Naive thymus-derived CD8-positive, alpha-beta T cell (primary cell): ENCODE measurements at regions not wholly inside any gene's neighbourhood (a gene's known extent, or its start where the extent isn't known, plus 50 kb on each side); places are given as distances from the start of the nearest gene placed in this dataset.

Source experiments
- ATAC-seq, 2 donors: fragments of 150-1000 bp; cut with Tn5 transposase in 1 of 2; sonication (Bioruptor Pico), chemical (Tn5 transposase) in 1 of 2; 1 replicate in 1 of 2; 2 replicates in 1 of 2; pipeline ENCODE4 v1.10.0; 2021; ENCODE audit warnings: mild to moderate bottlenecking in 2 of 2, moderate library complexity in 2 of 2
- POLR2A ChIA-PET: fragments of 350-600 bp; sonication (Branson Sonifier 250); formaldehyde crosslinking; loops from one replicate; lab custom pipeline; 2021; ENCODE audit warnings: antibody characterized with exemption; lab: Charles Lee
- DNase-seq, 10 donors: peaks; one replicate each; pipeline versions ENCODE4 v3.0.0 to v3.0.0-alpha.2; 2020 to 2022
- H3K27ac Mint-ChIP-seq, 10 donors: one replicate each; pipeline ENCODE4 v1.8.0; 2020 to 2022; ENCODE audit warnings: mild to moderate bottlenecking in 10 of 10, mixed read lengths in 10 of 10, moderate library complexity in 4 of 10, inconsistent platforms in 1 of 10
- H3K27me3 Mint-ChIP-seq, 5 donors: one replicate each; pipeline ENCODE4 v1.8.0; 2021 to 2022; ENCODE audit warnings: mixed read lengths in 5 of 5
- H3K36me3 Mint-ChIP-seq, 3 donors: one replicate each; pipeline ENCODE4 v1.8.0; 2020 to 2022; ENCODE audit warnings: mixed read lengths in 3 of 3, mild to moderate bottlenecking in 2 of 3, inconsistent platforms in 1 of 3
- H3K4me1 Mint-ChIP-seq, 4 donors: one replicate each; pipeline ENCODE4 v1.8.0; 2021 to 2022; ENCODE audit warnings: mixed read lengths in 4 of 4
- H3K4me3 Mint-ChIP-seq, 10 donors: one replicate each; pipeline ENCODE4 v1.8.0; 2020 to 2022; ENCODE audit warnings: mild to moderate bottlenecking in 10 of 10, mixed read lengths in 10 of 10, moderate library complexity in 6 of 10, inconsistent platforms in 1 of 10
- H3K9me3 Mint-ChIP-seq, 9 donors: one replicate each; pipeline ENCODE4 v1.8.0; 2020 to 2022; ENCODE audit warnings: mixed read lengths in 9 of 9, mild to moderate bottlenecking in 3 of 9, inconsistent platforms in 1 of 9, moderate library complexity in 1 of 9

GRCh38 chr3:23655749-23656148, 150.0 kb upstream of the UBE2E1 start:
- Mint-ChIP-seq H3K4me1 (peaks cover 3 to 36% (median 9%) of the 10 kb centered on the region in 4 donors), H3K27ac (no peak overlapping the region), H3K36me3 (peaks cover 0 to 11% (median 1%) of the 10 kb centered on the region in 3 donors), H3K4me3 (no peak overlapping the region), H3K27me3 (peaks cover 0 to 11% (median 4%) of the 10 kb centered on the region in 5 donors), H3K9me3 (peaks cover 0 to 13% (median 4%) of the 10 kb centered on the region in 9 donors)
- ATAC-seq (no peak), DNase-seq (no peak)
- POLR2A ChIA-PET, result no interaction called here

- POLR2A ChIA-PET, result no interaction called here
- Mint-ChIP-seq H3K27ac (no peak overlapping the region), H3K27me3 (peaks cover 0 to 11% (median 4%) of the 10 kb centered on the region in 5 donors), H3K9me3 (peaks cover 0 to 13% (median 4%) of the 10 kb centered on the region in 9 donors), H3K4me1 (peaks cover 3 to 34% (median 9%) of the 10 kb centered on the region in 4 donors), H3K4me3 (no peak overlapping the region), H3K36me3 (peaks cover 0 to 11% (median 1%) of the 10 kb centered on the region in 3 donors)
- no peak for DNase-seq
- no peak for ATAC-seq
Observed at GRCh38 chr3:23656199-23656598, 149.6 kb upstream of the UBE2E1 start.

- DNase-seq (no peak), ATAC-seq (no peak)
- Mint-ChIP-seq H3K27me3 (peaks cover 0 to 11% (median 4%) of the 10 kb centered on the region in 5 donors), H3K9me3 (peaks cover 0 to 13% (median 4%) of the 10 kb centered on the region in 9 donors), H3K36me3 (peaks cover 0 to 11% (median 1%) of the 10 kb centered on the region in 3 donors), H3K4me3 (no peak overlapping the region), H3K4me1 (peaks cover 3 to 40% (median 9%) of the 10 kb centered on the region in 4 donors), H3K27ac (no peak overlapping the region)
- POLR2A ChIA-PET, result no interaction called here
Observed at GRCh38 chr3:23656821-23657220, 148.9 kb upstream of the UBE2E1 start.

GRCh38 chr3:23657647-23658046, 148.1 kb upstream of the UBE2E1 start:
- Mint-ChIP-seq H3K4me3 (no peak overlapping the region), H3K36me3 (peaks cover 0 to 11% (median 1%) of the 10 kb centered on the region in 3 donors), H3K27ac (no peak overlapping the region), H3K27me3 (peaks cover 0 to 11% (median 4%) of the 10 kb centered on the region in 5 donors), H3K9me3 (peaks cover 0 to 13% (median 4%) of the 10 kb centered on the region in 9 donors), H3K4me1 (peaks cover 3 to 48% (median 9%) of the 10 kb centered on the region in 4 donors)
- POLR2A ChIA-PET, result no interaction called here
- ATAC-seq, result no peak
- no peak for DNase-seq

GRCh38 chr3:23659274-23659673, 146.5 kb upstream of the UBE2E1 start:
- Mint-ChIP-seq H3K36me3 (peaks cover 0 to 11% (median 0%) of the 10 kb centered on the region in 3 donors), H3K9me3 (peaks cover 0 to 13% (median 4%) of the 10 kb centered on the region in 9 donors), H3K4me1 (peaks cover 0 to 40% (median 8%) of the 10 kb centered on the region in 4 donors), H3K4me3 (no peak overlapping the region), H3K27ac (peak overlapping the region in 1 of 10 donors; percentile 29), H3K27me3 (peaks cover 0 to 11% (median 4%) of the 10 kb centered on the region in 5 donors)
- no peak for ATAC-seq
- no peak for DNase-seq
- POLR2A ChIA-PET, result no interaction called here

GRCh38 chr3:23659840-23660430, 145.8 kb upstream of the UBE2E1 start:
- DNase-seq (no peak), ATAC-seq (no peak)
- POLR2A ChIA-PET, result no interaction called here
- H3K4me3 Mint-ChIP-seq, result no peak overlapping the region
- H3K27me3 Mint-ChIP-seq, result peaks cover 0 to 11% (median 4%) of the 10 kb centered on the region in 5 donors
- peaks cover 0 to 11% (median 0%) of the 10 kb centered on the region in 3 donors for H3K36me3 Mint-ChIP-seq
- peaks cover 0 to 13% (median 4%) of the 10 kb centered on the region in 9 donors for H3K9me3 Mint-ChIP-seq
- peaks cover 0 to 36% (median 7%) of the 10 kb centered on the region in 4 donors for H3K4me1 Mint-ChIP-seq
- H3K27ac Mint-ChIP-seq, result peak overlapping the region in 1 of 10 donors; percentile 29

- ATAC-seq (no peak), DNase-seq (no peak)
- no peak overlapping the region for H3K27ac Mint-ChIP-seq
- H3K4me1 Mint-ChIP-seq, result peaks cover 0 to 36% (median 7%) of the 10 kb centered on the region in 4 donors
- H3K4me3 Mint-ChIP-seq, result no peak overlapping the region
- POLR2A ChIA-PET, result no interaction called here
- H3K27me3 Mint-ChIP-seq, result peaks cover 0 to 3% (median 0%) of the 10 kb centered on the region in 5 donors
- H3K36me3 Mint-ChIP-seq, result no peaks in the 10 kb centered on the region
- no peaks in the 10 kb centered on the region for H3K9me3 Mint-ChIP-seq
Observed at GRCh38 chr3:23662079-23662617, 143.6 kb upstream of the UBE2E1 start.

- DNase-seq, result no peak
- Mint-ChIP-seq H3K36me3 (no peaks in the 10 kb centered on the region), H3K27me3 (peaks cover 0 to 1% (median 0%) of the 10 kb centered on the region in 5 donors), H3K27ac (no peak overlapping the region), H3K4me1 (peaks cover 0 to 39% (median 7%) of the 10 kb centered on the region in 4 donors), H3K9me3 (no peaks in the 10 kb centered on the region), H3K4me3 (no peak overlapping the region)
- POLR2A ChIA-PET, result no interaction called here
- no peak for ATAC-seq
Observed at GRCh38 chr3:23663246-23663645, 142.5 kb upstream of the UBE2E1 start.

- DNase-seq (no peak), ATAC-seq (no peak)
- POLR2A ChIA-PET, result no interaction called here
- Mint-ChIP-seq H3K27me3 (peaks cover 0 to 1% (median 0%) of the 10 kb centered on the region in 5 donors), H3K9me3 (no peaks in the 10 kb centered on the region), H3K27ac (no peak overlapping the region), H3K36me3 (no peaks in the 10 kb centered on the region), H3K4me3 (no peak overlapping the region), H3K4me1 (peaks cover 0 to 35% (median 6%) of the 10 kb centered on the region in 4 donors)
Observed at GRCh38 chr3:23663661-23664186, 142.0 kb upstream of the UBE2E1 start.

- Mint-ChIP-seq H3K4me3 (no peak overlapping the region), H3K4me1 (peaks cover 0 to 28% (median 3%) of the 10 kb centered on the region in 4 donors), H3K27ac (no peak overlapping the region), H3K27me3 (peaks cover under 1 to 5% (median 3%) of the 10 kb centered on the region in 5 donors), H3K36me3 (no peaks in the 10 kb centered on the region), H3K9me3 (no peaks in the 10 kb centered on the region)
- POLR2A ChIA-PET, result no interaction called here
- no peak for DNase-seq
- ATAC-seq, result no peak
Observed at GRCh38 chr3:23664459-23664858, 141.3 kb upstream of the UBE2E1 start.

GRCh38 chr3:23665741-23666140, 140.0 kb upstream of the UBE2E1 start:
- no peak overlapping the region for H3K27ac Mint-ChIP-seq
- peaks cover 0 to 21% (median 0%) of the 10 kb centered on the region in 4 donors for H3K4me1 Mint-ChIP-seq
- POLR2A ChIA-PET, result no interaction called here
- H3K4me3 Mint-ChIP-seq, result no peak overlapping the region
- no peaks in the 10 kb centered on the region for H3K36me3 Mint-ChIP-seq
- ATAC-seq (no peak), DNase-seq (no peak)
- H3K9me3 Mint-ChIP-seq, result no peaks in the 10 kb centered on the region
- H3K27me3 Mint-ChIP-seq, result peaks cover 7 to 17% (median 9%) of the 10 kb centered on the region in 5 donors

GRCh38 chr3:23666818-23667217, 138.9 kb upstream of the UBE2E1 start:
- Mint-ChIP-seq H3K36me3 (no peaks in the 10 kb centered on the region), H3K9me3 (no peaks in the 10 kb centered on the region), H3K4me3 (no peak overlapping the region), H3K4me1 (peaks cover 0 to 15% (median 0%) of the 10 kb centered on the region in 4 donors), H3K27me3 (peaks cover 11 to 22% (median 15%) of the 10 kb centered on the region in 5 donors), H3K27ac (no peak overlapping the region)
- POLR2A ChIA-PET, result no interaction called here
- ATAC-seq (no peak), DNase-seq (no peak)
